OCI-LY1 (cell line): ENCODE measurements at regions not wholly inside any gene's neighbourhood (a gene's known extent, or its start where the extent isn't known, plus 50 kb on each side); places are given as distances from the start of the nearest gene placed in this dataset.

Experiments
- H2AFZ ChIP-seq: fragments of 200-600 bp; sonication (generic), shearing (Covaris generic); 2 replicates; pipeline ENCODE4 v1.6.0; 2014; ENCODE audit warnings: antibody characterized with exemption, mild to moderate bottlenecking, low read length
- H3F3A ChIP-seq: fragments of 200-600 bp; sonication (generic), shearing (Covaris generic); 2 replicates; pipeline ENCODE4 v1.6.0; 2014; ENCODE audit warnings: mild to moderate bottlenecking, antibody characterized with exemption, low read length, moderate library complexity; ENCODE audit not compliant: insufficient read depth
- H3K27ac ChIP-seq: fragments of 200-600 bp; sonication (generic); 2 replicates; pipeline ENCODE4 v1.5.1; 2014; ENCODE audit warnings: low read length, mixed run types, mild to moderate bottlenecking, low read depth; ENCODE audit not compliant: poor library complexity, severe bottlenecking
- H3K27me3 ChIP-seq: fragments of 200-600 bp; sonication (generic); 2 replicates; pipeline ENCODE4 v1.6.0; 2014; ENCODE audit warnings: antibody characterized with exemption, mild to moderate bottlenecking, low read length, moderate library complexity; ENCODE audit not compliant: insufficient read depth
- H3K36me3 ChIP-seq: fragments of 200-600 bp; sonication (generic); 2 replicates; pipeline ENCODE4 v1.6.1; 2014; ENCODE audit warnings: mild to moderate bottlenecking, antibody characterized with exemption, low read length, moderate library complexity, mixed read lengths; ENCODE audit not compliant: insufficient read depth
- H3K4me1 ChIP-seq: fragments of 200-600 bp; sonication (generic); 2 replicates; pipeline ENCODE4 v1.5.1; 2014; ENCODE audit warnings: mild to moderate bottlenecking, low read length, moderate library complexity; ENCODE audit not compliant: insufficient read depth, severe bottlenecking
- H3K4me2 ChIP-seq: fragments of 200-600 bp; sonication (generic), shearing (Covaris generic); 2 replicates; pipeline ENCODE4 v1.6.1; 2014; ENCODE audit warnings: low read length
- H3K4me3 ChIP-seq: fragments of 200-600 bp; sonication (generic); 2 replicates; pipeline ENCODE4 v1.5.1; 2014; ENCODE audit warnings: low read length, low read depth, mild to moderate bottlenecking, mixed read lengths; ENCODE audit not compliant: poor library complexity, severe bottlenecking
- H3K79me2 ChIP-seq: fragments of 200-600 bp; shearing (Covaris generic); 2 replicates; pipeline ENCODE4 v1.6.1; 2016; ENCODE audit warnings: mixed run types, low read length, mixed read lengths; ENCODE audit not compliant: insufficient read depth
- H3K9ac ChIP-seq: fragments of 200-600 bp; sonication (generic), shearing (Covaris generic); 2 replicates; pipeline ENCODE4 v1.6.1; 2014; ENCODE audit warnings: mild to moderate bottlenecking, low read length, mixed read lengths
- H3K9me2 ChIP-seq: fragments of 200-600 bp; sonication (generic), shearing (Covaris generic); 2 replicates; pipeline ENCODE4 v1.6.1; 2014; ENCODE audit warnings: low read depth, mild to moderate bottlenecking, low read length, mixed read lengths
- H3K9me3 ChIP-seq: fragments of 200-600 bp; shearing (Covaris generic); 2 replicates; pipeline ENCODE4 v1.6.1; 2014; ENCODE audit warnings: low read length, mixed read lengths
- H4K20me1 ChIP-seq: fragments of 200-600 bp; sonication (generic), shearing (Covaris generic); 2 replicates; pipeline ENCODE4 v1.6.0; 2016; ENCODE audit warnings: mild to moderate bottlenecking, low read length; ENCODE audit not compliant: insufficient read depth
- EZH2 ChIP-seq: fragments of 200-600 bp; sonication (generic), shearing (Covaris generic); IDR thresholded peaks from 2 replicates; pipeline ENCODE4 v1.8.0; 2017; ENCODE audit warnings: borderline replicate concordance, mixed run types, mild to moderate bottlenecking, antibody characterized with exemption, low read length, moderate library complexity, mixed read lengths
- TF ChIP-seq, protein P1 (sequence below): fragments of 200-600 bp; sonication (generic), shearing (Covaris generic); IDR thresholded peaks from 2 replicates; pipeline ENCODE4 v1.5.1; 2017; ENCODE audit warnings: mild to moderate bottlenecking, antibody characterized with exemption, low read length, moderate library complexity, mixed read lengths

DNA sequence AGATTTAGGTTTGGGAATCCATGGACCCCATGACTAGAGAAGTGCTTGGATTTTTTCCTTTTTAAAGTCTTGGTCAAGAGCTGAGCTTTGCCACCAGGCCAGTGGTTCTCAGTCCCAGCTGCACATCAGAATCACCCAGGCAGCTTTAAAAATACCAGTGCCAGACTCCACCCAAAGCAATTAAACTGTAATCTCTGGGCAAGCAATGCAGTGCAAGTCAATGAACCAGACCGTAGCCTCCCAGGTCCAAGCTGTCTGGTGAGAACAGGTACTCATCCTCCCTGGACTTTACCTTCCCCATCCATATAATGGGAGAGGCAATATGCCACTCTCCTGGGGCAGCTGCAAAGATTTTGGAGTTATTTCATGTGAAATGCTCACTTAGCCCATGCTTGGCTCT, 223.1 kb upstream of the CDH5 start:
- H3F3A ChIP-seq = no peaks in the 10 kb centered on the region
- H3K27me3 ChIP-seq = no peaks in the 10 kb centered on the region
- no peak overlapping the region for H3K27ac ChIP-seq
- no peaks in the 10 kb centered on the region for H3K9me2 ChIP-seq
- no peak overlapping the region for H3K4me3 ChIP-seq
- no peak overlapping the region for H3K9ac ChIP-seq
- H4K20me1 ChIP-seq = no peaks in the 10 kb centered on the region
- H2AFZ ChIP-seq = no peak overlapping the region
- no peaks in the 10 kb centered on the region for H3K79me2 ChIP-seq
- TF ChIP-seq, protein P1, sequence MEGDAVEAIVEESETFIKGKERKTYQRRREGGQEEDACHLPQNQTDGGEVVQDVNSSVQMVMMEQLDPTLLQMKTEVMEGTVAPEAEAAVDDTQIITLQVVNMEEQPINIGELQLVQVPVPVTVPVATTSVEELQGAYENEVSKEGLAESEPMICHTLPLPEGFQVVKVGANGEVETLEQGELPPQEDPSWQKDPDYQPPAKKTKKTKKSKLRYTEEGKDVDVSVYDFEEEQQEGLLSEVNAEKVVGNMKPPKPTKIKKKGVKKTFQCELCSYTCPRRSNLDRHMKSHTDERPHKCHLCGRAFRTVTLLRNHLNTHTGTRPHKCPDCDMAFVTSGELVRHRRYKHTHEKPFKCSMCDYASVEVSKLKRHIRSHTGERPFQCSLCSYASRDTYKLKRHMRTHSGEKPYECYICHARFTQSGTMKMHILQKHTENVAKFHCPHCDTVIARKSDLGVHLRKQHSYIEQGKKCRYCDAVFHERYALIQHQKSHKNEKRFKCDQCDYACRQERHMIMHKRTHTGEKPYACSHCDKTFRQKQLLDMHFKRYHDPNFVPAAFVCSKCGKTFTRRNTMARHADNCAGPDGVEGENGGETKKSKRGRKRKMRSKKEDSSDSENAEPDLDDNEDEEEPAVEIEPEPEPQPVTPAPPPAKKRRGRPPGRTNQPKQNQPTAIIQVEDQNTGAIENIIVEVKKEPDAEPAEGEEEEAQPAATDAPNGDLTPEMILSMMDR = no peak
- TF ChIP-seq EZH2 = no peak
- no peak overlapping the region for H3K4me2 ChIP-seq
- no peaks in the 10 kb centered on the region for H3K36me3 ChIP-seq
- no peaks in the 10 kb centered on the region for H3K9me3 ChIP-seq
- H3K4me1 ChIP-seq = no peaks in the 10 kb centered on the region

DNA sequence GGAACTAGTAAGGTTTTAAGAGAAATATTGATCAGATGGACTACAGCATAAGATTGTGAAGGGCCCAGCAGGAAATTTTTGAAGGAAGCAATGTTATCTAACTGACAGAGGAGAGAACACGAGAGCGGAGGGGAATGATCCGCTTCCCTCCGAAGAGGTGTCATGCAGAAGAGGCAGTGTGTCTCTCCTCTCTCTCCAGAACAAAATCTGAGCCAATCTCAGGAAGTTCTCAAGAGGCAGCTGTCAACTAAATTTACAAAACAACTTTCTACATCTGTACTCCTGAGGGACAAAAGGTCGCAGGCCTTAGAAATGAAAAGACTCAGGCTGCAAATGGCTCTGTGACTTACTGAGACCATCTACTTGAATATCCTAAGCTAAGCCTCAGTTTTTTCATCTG, 224.6 kb upstream of the CDH5 start:
- Histone ChIP-seq H2AFZ (no peak overlapping the region), H3K4me2 (no peak overlapping the region), H3K9me2 (no peaks in the 10 kb centered on the region), H3K27ac (no peak overlapping the region), H3K9ac (no peak overlapping the region), H3K9me3 (no peaks in the 10 kb centered on the region), H3K36me3 (no peaks in the 10 kb centered on the region), H3F3A (no peaks in the 10 kb centered on the region), H3K79me2 (no peaks in the 10 kb centered on the region), H3K4me3 (no peak overlapping the region), H3K27me3 (no peaks in the 10 kb centered on the region), H3K4me1 (no peaks in the 10 kb centered on the region), H4K20me1 (no peaks in the 10 kb centered on the region)
- TF ChIP-seq, protein P1 = no peak
- no peak for TF ChIP-seq EZH2

DNA sequence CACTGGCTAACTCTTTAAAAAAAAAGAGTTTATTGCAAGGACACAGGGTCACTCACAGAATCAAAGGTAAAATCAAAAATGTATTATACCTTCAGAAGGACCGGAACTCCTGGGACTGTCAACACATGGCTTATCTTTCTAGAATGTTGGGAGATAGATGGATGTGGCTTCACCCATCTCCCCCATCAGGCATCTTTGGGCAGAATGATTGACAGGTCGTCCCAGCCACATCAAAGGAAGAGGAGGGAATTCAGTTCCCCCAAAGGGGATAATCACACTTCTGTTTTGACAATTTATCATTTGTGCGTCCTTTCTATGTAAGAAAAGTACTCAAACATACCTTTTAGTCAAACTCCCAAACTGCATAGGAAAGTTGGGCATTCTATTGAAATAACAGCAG, 228.6 kb upstream of the CDH5 start:
- Histone ChIP-seq H3K4me2 (no peak overlapping the region), H3K4me1 (no peaks in the 10 kb centered on the region), H3K79me2 (no peaks in the 10 kb centered on the region), H4K20me1 (no peaks in the 10 kb centered on the region), H3K36me3 (no peaks in the 10 kb centered on the region), H3K4me3 (no peak overlapping the region), H3K9me3 (no peaks in the 10 kb centered on the region), H3K9ac (no peak overlapping the region), H3K27me3 (no peaks in the 10 kb centered on the region), H3K27ac (no peak overlapping the region), H3K9me2 (no peaks in the 10 kb centered on the region), H3F3A (no peaks in the 10 kb centered on the region), H2AFZ (no peak overlapping the region)
- no peak for TF ChIP-seq EZH2
- TF ChIP-seq, protein P1 = no peak
